GM18873 (cell line): ENCODE measurements at regions not wholly inside any gene's neighbourhood (a gene's known extent, or its start where the extent isn't known, plus 50 kb on each side); places are given as distances from the start of the nearest gene placed in this dataset.

Experiments used
- ATAC-seq: cut with Tn5 transposase; IDR thresholded peaks from one replicate; pipeline ENCODE4 v1.9.1; 2021; ENCODE audit warnings: mild to moderate bottlenecking, moderate library complexity, moderate number of reproducible peaks; ENCODE audit not compliant: unreplicated experiment, low FRiP score

DNA sequence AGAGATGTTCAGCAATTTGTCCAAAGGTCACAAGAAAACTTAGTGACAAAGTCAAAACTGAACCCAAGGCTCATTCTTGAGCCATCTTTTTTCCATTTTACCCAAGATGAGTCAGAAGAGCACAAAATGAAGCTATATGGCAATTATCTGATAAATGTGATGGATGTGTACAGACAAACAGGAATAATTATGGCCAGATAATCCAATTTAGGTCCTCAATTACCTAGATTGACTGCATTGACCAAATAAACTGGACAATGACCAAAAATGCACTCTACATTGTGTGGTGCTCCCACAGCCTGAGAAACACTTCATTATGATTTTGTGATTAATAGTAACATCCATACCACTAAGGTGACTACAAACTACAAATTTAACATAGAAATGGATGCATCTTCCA lies 1105.8 kb downstream of the IGSF11 start:
- no peak for ATAC-seq

DNA sequence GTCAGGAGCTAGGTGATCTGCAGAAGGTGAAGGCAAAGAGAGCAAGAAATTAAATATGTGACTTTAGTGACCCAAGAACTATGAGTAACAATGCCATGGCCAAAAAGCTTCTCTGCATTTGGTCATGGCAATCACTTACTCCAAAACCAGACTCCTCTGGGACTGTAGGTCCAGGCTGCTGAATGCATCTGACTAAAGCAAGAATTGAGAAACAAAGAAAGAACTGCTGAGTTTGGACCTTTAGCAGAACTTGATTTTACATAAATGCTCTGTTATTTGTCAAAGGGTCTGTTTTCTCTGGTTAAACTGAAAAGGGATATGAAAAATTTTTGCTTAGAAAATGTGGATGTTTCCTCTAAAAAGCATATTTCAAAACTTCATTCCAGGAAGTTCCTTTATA lies 1102.2 kb downstream of the IGSF11 start:
- no peak for ATAC-seq

DNA sequence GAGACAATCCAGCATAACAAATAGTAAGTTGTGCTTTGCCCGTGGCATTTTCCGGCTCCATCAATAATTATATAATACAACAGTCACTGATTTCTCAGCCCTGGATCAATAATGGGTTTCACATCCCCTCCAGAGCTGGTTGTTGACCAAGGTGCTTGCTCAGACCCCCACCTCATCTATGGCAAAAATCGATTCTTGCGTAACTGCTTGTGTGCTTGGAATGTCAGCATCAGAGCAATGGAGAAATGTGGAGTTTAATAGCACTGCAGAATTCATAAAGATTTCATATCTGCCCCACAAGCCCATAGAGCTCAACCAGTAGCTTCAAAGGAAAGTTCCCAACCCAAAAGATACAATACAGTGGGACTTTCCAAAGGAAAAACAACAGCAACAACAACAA lies 1098.5 kb downstream of the IGSF11 start:
- ATAC-seq, result no peak

DNA sequence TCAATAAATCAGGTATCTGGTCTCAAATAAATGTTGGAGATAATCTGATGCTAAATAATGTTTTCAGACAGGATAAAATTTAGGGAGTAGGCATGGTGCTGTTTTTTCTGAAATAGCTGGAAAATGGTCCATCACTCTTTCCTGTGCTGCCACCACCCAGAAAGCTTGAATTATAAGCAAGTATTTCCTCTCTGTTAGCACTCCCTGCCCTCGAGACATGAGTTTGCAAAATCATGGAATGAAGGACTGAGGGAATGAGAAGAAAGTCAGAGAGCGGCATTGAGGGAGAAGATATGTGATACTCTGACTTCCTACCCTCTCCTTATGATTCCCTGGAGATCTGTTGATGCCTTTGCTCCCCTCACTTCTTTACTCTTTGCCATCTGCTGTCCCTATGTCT lies 1095.7 kb downstream of the IGSF11 start:
- no peak for ATAC-seq

DNA sequence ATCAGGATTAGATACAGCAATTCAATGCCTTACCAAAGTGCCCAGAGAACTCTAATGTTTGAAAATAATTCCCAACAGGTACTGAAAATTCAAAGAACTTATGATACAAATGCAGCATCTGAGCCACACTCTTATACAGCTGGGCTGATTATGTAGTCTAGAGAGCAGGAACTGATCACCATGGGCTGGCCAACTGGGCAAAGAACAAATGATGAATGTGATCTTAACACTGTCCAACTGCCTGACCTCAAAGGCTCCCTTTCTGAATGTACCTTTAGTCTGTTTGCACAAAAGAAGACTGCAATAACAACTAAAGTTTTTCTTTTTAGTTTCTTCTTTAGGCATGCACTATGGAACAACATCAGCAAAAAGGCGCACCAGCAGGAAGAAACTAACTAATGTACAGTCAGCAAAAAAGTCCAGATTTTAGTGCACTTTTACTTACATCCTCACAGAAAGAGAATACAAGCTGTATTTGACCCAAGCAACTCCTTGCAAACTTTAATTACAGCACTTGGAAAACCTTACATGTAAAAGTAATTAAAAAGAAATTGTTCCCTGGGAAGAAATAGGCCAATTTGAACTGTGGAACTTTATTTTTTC lies 1095.1 kb downstream of the IGSF11 start:
- ATAC-seq, result no peak

DNA sequence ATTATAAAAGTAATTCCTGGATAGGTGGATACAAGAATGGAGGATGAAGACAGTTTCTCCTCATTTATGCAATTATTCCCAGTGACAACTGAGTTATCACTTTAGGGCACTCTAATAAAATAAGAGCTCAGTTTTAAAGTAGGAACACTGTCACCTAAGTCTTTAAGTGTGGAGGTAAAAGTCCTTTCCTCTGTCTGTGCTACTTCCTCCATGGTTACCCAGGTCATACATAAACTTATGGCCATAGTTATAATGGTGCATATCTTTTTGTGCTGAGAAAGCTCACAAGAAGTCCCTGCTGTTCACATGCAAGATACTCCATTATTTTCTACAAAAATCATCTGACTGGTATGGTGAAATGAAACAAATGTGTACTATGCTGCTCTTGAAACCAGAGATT lies 1093.6 kb downstream of the IGSF11 start:
- no peak for ATAC-seq

DNA sequence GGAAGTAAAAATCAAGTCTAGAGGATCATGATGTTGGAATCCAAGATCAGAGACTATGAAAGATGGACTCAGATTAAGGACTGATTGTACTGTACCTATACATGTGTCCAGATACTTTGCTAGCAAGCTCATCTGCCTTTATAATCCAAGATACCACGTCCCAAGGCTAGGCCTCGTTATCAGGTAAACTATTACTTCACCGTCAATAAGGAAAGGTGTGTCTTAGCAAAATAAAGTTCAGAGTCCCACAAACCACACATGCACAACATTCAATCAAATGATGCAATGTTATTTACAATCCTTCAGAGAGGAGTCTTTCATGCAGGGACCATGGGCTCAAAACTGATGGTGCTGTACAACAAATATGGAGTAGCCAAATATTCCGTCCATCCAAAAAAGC lies 1092.9 kb downstream of the IGSF11 start:
- ATAC-seq, result no peak

DNA sequence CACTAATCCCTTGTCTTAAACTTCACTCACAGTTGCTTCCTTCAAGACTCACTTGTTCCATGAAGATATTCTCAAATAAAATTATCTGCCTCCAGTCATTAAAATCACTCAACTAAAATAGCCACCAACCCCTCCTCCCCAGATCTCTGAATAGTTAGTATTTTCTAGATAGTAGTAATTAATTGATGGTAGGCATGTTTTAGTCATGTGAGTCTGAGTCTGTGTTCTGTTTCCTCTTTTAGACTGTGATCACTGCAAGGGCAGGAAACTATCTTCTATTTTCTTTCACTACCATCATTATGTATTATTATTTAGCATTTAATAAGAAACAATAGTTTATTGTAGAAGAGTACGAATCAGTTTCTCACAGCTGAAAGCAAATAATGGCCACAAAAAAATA lies 1080.5 kb downstream of the IGSF11 start:
- ATAC-seq, result no peak

DNA sequence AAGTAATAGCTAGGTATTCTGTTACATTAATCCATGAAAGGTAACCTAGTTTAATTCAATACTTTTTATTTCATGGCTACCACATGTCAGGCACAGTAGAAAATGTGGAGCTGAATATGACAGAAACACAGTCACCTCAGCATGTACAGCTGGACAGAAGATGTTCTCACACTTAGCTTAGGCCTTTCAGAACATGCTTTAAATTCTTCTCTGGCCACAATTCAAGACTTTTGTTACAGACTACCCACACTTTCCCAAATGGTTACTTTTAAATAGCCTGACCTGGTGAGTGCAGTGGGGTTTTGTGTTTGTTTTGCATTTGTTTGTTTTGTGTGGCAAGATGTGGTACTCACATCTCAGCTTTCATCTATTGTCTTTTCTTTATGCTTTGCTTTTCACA lies 1079.5 kb downstream of the IGSF11 start:
- no peak for ATAC-seq

DNA sequence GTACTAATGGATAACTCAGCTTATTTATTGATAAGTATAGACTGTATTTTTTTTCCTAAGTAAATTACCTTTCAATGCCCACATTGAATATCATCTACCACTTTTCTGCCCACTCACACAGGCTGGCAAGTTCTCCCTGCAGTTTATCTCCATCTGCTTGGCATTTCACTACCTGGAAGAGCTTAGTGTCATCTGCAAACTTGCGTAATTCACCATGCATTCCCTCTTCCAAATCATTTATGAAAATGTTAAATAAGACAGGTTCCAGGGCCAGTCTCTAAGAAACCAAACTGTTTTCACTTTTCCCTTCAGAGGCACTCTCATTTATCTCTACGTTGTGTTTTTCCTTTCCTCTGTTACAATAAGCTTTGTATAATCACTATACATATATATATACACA lies 1076.6 kb downstream of the IGSF11 start:
- ATAC-seq, result no peak

DNA sequence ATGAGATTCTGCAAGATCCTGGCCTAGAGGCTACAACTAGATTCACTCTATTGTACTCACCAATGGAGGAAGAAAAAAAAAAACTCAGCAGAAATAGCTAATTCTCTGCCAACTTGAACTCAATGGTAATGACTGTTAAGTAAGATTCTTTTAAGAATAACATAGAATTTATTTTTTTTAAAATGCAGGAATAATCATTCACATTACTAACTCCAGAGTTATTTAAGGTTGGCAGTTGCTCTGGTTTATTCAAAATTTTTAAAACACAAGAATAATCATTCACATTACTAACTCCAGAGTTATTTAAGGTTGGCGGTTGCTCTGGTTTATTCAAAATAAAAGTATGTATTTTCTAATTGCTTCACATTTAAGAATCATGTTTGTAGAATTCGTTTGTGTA lies 1071.9 kb downstream of the IGSF11 start:
- ATAC-seq, result no peak

DNA sequence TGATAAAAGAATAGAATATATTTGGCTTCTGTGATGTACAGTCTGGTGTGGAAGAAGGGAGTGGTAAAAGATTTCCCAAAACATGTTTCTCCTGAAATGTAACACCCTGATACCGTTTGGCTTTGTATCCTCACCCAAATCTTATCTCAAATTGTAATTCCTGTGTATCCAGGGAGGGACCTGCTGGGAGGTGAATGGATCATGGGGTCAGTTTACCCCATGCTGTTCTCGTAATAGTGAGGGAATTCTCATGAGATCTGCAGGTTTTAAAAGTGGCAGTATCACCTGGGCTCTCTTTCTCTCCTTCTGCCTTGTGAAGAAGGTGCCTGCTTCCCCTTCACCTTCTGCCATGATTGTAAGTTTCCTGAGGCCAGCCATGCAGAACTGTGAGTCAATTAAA lies 1070.8 kb downstream of the IGSF11 start:
- no peak for ATAC-seq

DNA sequence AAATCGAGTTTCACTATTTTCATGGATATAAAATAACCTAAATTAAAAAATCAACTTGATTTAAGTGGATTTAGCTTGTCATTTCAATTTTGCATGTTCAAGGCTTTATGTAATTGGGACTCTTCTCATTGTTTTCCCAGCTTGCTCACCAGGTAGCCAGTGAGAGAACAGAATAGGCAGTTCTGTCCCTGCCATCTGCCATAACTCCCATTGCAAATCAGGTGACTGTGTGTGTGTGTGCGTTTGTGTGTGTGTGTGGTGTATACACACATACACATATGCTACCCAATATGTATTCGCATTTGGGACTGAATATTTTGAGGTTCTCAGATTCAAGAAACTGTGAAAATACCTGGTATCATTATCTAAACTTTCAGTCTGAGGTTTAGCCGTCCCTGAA lies 1069.8 kb downstream of the IGSF11 start:
- no peak for ATAC-seq

DNA sequence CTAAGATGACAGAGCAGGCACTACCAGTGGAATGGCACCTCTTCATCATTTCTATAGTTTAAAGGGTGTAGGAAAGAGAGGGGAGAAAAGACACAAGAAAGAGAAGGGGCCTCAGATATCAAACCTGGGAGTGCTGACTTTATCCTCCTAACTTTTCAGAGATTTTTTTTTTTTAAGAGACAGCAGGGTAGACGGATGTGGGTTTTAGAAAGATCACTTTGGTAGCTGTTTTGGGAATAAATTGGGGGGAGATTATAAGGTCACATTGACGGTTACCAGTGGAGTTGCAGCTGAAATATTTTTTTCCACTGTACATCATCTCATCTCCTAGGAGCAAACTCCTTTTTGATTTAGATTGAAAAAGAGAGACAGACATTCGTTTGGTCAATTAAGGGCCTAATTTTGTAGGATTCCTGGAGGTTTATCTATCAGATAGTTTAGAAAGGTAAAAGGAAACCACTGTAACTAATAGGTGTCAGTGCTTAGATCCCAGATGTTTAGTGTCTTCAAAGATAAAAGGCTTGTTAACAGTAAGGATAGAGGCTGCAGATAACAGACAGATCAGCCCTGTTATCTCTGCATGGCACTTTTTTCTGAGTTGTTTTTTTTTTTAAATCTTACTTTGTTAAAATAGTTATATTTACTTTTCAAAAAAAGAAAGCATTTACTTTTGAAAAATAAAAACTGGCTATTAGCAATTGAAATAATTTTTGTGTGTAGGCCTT lies 1057.0 kb downstream of the IGSF11 start:
- ATAC-seq, result no peak

DNA sequence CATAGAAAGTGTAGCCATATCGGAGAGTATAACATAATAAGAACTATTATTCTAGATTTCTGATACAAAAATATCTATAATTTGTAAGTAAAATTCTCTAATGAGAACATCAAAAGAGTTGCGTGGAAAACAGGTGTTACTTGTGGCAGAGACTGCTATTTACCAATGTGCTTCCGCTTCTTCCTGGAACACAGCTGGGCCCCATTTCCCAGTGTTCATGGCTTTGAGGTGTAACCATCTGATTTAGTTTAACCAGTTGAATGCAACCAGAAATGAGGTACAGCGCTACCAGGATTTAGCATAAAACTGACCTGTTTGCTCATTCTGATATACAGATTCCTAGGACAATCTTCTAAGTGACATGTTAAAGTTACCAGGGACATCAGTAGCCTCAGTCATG lies 1055.2 kb downstream of the IGSF11 start:
- ATAC-seq, result no peak

DNA sequence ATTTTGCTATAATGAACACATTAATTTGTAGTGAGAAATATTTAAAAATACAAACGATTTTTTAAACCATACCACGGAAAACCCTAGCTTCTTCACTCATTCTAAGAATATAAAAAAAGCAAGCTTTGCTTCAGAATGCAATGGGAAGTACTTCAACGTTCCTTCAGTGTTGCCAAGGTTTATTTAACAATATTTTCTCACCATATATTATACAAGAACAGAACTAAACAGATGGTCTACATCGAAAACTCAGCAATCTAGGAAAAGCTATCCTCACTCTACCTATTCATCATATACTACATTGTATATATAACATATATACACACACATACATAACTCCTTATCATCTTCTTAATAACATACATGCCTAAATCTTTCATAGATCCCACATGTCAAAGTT lies 1047.4 kb downstream of the IGSF11 start:
- ATAC-seq, result no peak

DNA sequence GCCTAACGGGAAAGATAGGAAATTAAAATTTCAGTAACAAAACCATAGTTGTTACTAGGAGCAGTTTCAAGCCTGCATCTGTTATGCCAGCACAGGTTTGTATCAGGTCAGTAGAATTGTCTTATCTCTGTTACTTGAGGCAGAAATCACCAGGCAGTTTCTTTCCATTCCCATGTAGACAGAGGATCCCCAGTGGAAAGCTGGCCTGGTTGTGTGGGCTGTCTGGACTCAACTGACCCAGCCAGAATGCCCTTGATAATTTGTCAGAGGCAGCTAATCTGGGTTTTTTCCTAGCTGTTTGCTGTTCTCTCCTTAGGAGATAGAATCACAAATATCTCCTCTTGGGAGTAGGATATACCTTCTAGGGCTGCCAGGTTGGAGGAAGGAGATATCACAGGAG lies 1044.7 kb downstream of the IGSF11 start:
- no peak for ATAC-seq

DNA sequence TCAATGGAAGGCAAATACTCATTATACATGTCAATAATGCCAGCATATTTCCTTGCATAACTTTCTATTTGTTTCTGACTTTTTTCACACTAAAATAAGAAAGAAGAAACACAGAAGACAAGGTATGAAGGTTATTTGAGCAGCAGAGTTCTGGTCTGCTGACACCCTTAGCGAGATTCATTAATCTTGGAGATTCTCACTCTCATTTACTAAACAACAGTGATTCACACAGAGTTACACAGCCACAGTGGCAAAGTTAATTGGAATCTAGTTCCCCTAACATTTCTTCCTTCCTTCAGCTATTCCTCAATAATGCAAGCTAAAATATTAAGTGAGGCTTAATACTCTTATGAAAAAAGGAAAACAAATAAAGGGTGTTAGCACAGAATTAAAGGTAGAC lies 1044.0 kb downstream of the IGSF11 start:
- ATAC-seq, result no peak

DNA sequence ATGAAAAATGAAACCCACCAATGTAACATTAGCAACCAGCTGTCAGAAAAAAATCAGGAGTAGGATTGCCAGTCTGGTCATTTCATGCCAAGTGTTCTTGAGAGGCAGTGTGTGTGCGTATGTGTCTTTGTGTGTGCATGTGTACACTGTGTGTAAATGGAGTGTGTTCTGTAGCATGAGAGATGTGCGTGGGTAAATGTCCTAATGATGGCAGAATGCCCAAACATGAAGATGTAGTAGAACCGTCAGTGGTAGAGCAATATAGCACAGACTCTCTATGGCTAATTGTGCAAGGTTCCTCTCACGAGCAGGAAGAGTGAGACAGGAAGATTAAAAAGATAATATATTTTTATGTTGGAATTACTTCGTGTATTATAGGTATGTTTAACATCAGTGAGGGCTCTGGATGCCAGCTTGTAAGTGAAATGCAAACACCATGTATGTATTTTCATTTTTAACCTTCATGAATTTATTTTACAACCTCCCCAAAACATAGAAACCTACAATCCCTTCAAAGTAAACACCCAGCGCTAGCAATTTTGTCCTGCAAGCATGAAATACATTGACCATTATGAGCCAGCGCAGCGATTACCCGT lies 1038.7 kb downstream of the IGSF11 start:
- no peak for ATAC-seq

DNA sequence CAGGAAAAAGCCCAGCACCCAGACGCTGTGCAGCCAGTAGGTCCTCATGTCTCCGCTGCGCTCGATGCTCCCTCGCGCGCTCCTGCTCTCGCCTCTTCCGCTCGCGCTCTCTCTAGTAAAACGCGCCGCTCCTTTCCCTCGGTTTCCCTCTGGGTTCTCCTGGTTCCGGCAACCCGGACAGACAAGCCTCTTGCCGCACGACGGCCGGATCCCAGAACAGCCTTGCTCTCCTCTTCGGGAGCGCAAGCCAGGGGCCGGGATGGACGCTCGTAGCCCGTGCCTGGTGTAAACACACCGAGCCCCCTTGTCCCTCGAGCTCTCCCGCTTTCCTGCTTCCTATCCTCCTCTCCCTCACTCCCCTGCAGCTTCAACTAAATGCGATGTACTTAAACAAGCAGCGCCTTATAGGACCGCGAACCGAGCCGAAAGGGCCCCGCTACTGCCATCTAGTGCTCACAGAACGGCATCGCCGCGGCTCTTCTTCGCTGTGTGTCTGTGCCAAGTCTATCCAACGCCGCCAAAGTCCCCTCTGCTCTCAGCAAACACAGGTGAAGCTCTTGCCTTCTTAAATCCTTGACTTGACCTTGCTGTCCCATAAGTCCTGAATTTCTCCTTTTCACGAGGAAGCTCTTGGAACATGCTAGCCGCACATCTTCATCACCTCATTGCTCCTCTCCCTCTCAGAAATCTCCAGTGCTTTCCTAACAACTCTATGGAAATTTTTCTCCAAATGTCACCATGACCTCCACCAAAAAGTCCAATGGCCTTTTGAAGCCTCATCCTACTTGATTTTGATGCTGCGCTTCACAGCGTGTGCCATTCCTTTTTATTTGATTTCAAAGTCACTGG lies 1037.2 kb downstream of the IGSF11 start:
- peak; percentile 84 for ATAC-seq

DNA sequence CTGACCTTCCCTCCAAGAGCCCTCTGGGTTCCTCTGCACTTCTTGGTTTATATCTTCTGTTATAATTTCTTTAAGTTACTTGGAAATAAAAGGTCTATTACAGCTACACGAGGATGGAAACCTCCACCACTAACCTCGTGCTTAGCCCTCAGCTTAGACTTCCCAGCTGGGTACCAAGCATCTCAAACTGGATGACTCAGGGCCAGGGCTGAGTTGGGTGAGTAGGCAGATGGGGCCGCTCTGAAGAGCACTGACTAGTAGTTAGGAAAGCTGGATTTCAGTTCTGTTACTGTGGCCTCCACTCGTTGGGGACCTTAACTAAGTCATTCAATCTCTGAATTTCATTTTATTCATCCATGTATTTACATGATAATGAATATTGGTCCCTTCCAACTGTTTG lies 1036.6 kb downstream of the IGSF11 start:
- ATAC-seq, result no peak
